ENCODE measurements at regions not wholly inside any gene's neighbourhood (a gene's known extent, or its start where the extent isn't known, plus 50 kb on each side); places are given as distances from the start of the nearest gene placed in this dataset.

DNA sequence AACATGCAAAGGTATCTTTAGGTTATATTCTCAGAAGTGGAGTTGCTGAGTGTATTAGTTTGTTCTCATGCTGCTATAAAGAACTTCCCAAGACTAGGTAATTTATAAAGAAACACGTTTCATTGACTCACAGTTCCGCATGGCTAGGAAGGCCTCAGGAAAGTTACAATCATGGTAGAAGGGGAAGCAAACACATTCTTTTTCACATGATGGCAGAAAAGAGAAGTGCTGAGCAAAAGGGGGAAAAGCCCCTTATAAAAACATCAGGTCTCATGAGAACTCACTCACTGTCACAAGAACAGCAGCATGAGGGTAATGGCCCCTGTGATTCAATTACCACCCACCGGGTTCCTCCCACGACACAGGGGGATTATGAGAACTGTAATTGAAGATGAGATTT is 163.6 kb upstream of the PRLR start:
- no peak for DNase-seq

DNA sequence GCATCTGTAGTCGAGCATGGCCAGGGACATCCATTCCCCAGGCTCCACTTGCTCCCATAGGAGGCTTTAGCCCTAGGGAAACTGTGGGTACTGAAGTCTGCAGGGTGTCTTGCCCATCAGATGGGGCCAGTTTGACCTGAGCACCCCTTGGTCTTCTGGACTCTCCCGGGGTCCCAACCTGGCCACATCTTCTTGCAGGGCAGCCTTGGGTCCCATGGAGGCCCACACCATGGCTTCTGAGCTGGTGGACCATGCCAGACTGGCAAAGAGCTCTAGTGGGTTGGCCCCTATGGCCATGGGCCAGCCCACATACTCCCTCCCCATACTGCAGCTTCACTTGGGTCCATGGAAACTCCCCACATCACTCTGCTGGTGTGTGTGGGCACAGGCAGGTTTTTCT is 154.4 kb upstream of the PRLR start:
- Histone ChIP-seq H3K18ac (ENCODE audit: low read length) (no peak overlapping the region), H3K4ac (ENCODE audit: low read depth, low read length) (no peak overlapping the region), H3K27me3 (ENCODE audit: insufficient read depth, low read length) (no peaks in the 10 kb centered on the region), H2BK120ac (ENCODE audit: insufficient read depth, low read length, poor library complexity) (no peak overlapping the region), H2BK12ac (ENCODE audit: low read length) (no peak overlapping the region), H3K9ac (ENCODE audit: low read length) (no peak overlapping the region), H3K14ac (ENCODE audit: low read length) (no peak overlapping the region), H3K79me1 (ENCODE audit: low read length) (no peaks in the 10 kb centered on the region), H3K4me1 (ENCODE audit: control insufficient read depth in 1 of 2, insufficient read depth in 2 of 2, low read length in 2 of 2) (no peaks in the 10 kb centered on the region), H3K9me3 (ENCODE audit: insufficient read depth, low read depth, low read length) (no peaks in the 10 kb centered on the region), H4K12ac (ENCODE audit: low read depth, low read length) (no peak overlapping the region), H3K27ac (ENCODE audit: low read depth, low read length) (no peak overlapping the region), H4K8ac (ENCODE audit: low read depth, low read length) (no peak overlapping the region), H4K91ac (ENCODE audit: low read depth, low read length) (no peak overlapping the region), H2BK5ac (ENCODE audit: low read depth, low read length, poor library complexity) (no peak overlapping the region), H3K23ac (ENCODE audit: low read length) (no peak overlapping the region), H3K36me3 (ENCODE audit: control insufficient read depth in 1 of 2, insufficient read depth in 2 of 2, low read length in 2 of 2) (no peaks in the 10 kb centered on the region), H3K79me2 (ENCODE audit: control insufficient read depth, insufficient read depth, low read length, poor library complexity) (no peaks in the 10 kb centered on the region), H3K4me3 (ENCODE audit: low read depth, low read length) (no peak overlapping the region), H2AK5ac (ENCODE audit: low read length) (no peak overlapping the region), H3K4me2 (ENCODE audit: low read length) (no peak overlapping the region), H2AFZ (ENCODE audit: insufficient read depth, low read length, poor library complexity) (no peak overlapping the region)
- no CpG with 5 or more reads among the region's 2 CpGs for WGBS (ENCODE audit: extremely low coverage, insufficient coverage, insufficient read length)
- DNase-seq = no peak

More for the DNA sequence above, 163.6 kb upstream of the PRLR start:
- Histone ChIP-seq H2BK5ac (ENCODE audit: low read depth, low read length, poor library complexity) (no peak overlapping the region), H3K4me1 (ENCODE audit: control insufficient read depth in 1 of 2, insufficient read depth in 2 of 2, low read length in 2 of 2) (no peaks in the 10 kb centered on the region), H2AFZ (ENCODE audit: insufficient read depth, low read length, poor library complexity) (no peak overlapping the region), H3K9ac (ENCODE audit: low read length) (no peak overlapping the region), H3K4me2 (ENCODE audit: low read length) (no peak overlapping the region), H3K23ac (ENCODE audit: low read length) (no peak overlapping the region), H3K27me3 (ENCODE audit: insufficient read depth, low read length) (no peaks in the 10 kb centered on the region), H2BK120ac (ENCODE audit: insufficient read depth, low read length, poor library complexity) (no peak overlapping the region), H3K4ac (ENCODE audit: low read depth, low read length) (no peak overlapping the region), H3K36me3 (ENCODE audit: control insufficient read depth in 1 of 2, insufficient read depth in 2 of 2, low read length in 2 of 2) (no peaks in the 10 kb centered on the region), H3K9me3 (ENCODE audit: insufficient read depth, low read depth, low read length) (no peaks in the 10 kb centered on the region), H3K79me2 (ENCODE audit: control insufficient read depth, insufficient read depth, low read length, poor library complexity) (no peaks in the 10 kb centered on the region), H4K12ac (ENCODE audit: low read depth, low read length) (no peak overlapping the region), H4K8ac (ENCODE audit: low read depth, low read length) (no peak overlapping the region), H3K18ac (ENCODE audit: low read length) (no peak overlapping the region), H4K91ac (ENCODE audit: low read depth, low read length) (no peak overlapping the region), H2AK5ac (ENCODE audit: low read length) (no peak overlapping the region), H3K79me1 (ENCODE audit: low read length) (no peaks in the 10 kb centered on the region), H3K14ac (ENCODE audit: low read length) (no peak overlapping the region), H2BK12ac (ENCODE audit: low read length) (no peak overlapping the region), H3K4me3 (ENCODE audit: low read depth, low read length) (no peak overlapping the region), H3K27ac (ENCODE audit: low read depth, low read length) (no peak overlapping the region)
- no CpG with 5 or more reads among the region's 4 CpGs for WGBS (ENCODE audit: extremely low coverage, insufficient coverage, insufficient read length)

DNA sequence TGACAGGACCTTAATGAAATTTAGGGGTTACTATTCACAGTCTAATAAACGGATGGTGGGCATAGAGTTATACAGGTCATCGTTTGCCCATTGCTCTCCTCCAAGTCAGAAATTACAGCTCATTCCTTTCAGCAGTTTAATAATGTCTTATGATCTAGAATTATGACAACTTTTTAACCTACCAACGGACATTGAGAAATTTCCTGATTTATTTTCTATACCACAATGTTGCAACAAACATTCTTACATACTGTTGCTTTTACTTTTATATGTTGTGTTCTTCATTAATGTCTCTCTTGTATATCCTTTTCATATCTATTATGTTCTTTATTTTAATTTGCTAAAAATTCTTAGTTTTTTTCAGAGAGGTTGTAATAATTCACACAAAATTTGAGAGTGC is 152.8 kb upstream of the PRLR start:
- H2BK5ac ChIP-seq (ENCODE audit: low read depth, low read length, poor library complexity) = no peak overlapping the region
- no peaks in the 10 kb centered on the region for H3K36me3 ChIP-seq (ENCODE audit: control insufficient read depth in 1 of 2, insufficient read depth in 2 of 2, low read length in 2 of 2)
- no peak overlapping the region for H3K14ac ChIP-seq (ENCODE audit: low read length)
- H3K4me3 ChIP-seq (ENCODE audit: low read depth, low read length) = no peak overlapping the region
- no peak overlapping the region for H3K9ac ChIP-seq (ENCODE audit: low read length)
- H3K4ac ChIP-seq (ENCODE audit: low read depth, low read length) = no peak overlapping the region
- H3K18ac ChIP-seq (ENCODE audit: low read length) = no peak overlapping the region
- DNase-seq = no peak
- no peak overlapping the region for H3K23ac ChIP-seq (ENCODE audit: low read length)
- H3K27ac ChIP-seq (ENCODE audit: low read depth, low read length) = no peak overlapping the region
- H2AK5ac ChIP-seq (ENCODE audit: low read length) = no peak overlapping the region
- no peak overlapping the region for H4K8ac ChIP-seq (ENCODE audit: low read depth, low read length)
- H2BK120ac ChIP-seq (ENCODE audit: insufficient read depth, low read length, poor library complexity) = no peak overlapping the region
- H3K79me1 ChIP-seq (ENCODE audit: low read length) = no peaks in the 10 kb centered on the region
- no peaks in the 10 kb centered on the region for H3K79me2 ChIP-seq (ENCODE audit: control insufficient read depth, insufficient read depth, low read length, poor library complexity)
- H4K91ac ChIP-seq (ENCODE audit: low read depth, low read length) = no peak overlapping the region
- H3K27me3 ChIP-seq (ENCODE audit: insufficient read depth, low read length) = no peaks in the 10 kb centered on the region
- H3K9me3 ChIP-seq (ENCODE audit: insufficient read depth, low read depth, low read length) = no peaks in the 10 kb centered on the region
- no CpG with 5 or more reads among the region's 3 CpGs for WGBS (ENCODE audit: extremely low coverage, insufficient coverage, insufficient read length)
- no peak overlapping the region for H3K4me2 ChIP-seq (ENCODE audit: low read length)
- no peak overlapping the region for H2AFZ ChIP-seq (ENCODE audit: insufficient read depth, low read length, poor library complexity)
- no peak overlapping the region for H4K12ac ChIP-seq (ENCODE audit: low read depth, low read length)
- no peak overlapping the region for H2BK12ac ChIP-seq (ENCODE audit: low read length)
- no peaks in the 10 kb centered on the region for H3K4me1 ChIP-seq (ENCODE audit: control insufficient read depth in 1 of 2, insufficient read depth in 2 of 2, low read length in 2 of 2)

DNA sequence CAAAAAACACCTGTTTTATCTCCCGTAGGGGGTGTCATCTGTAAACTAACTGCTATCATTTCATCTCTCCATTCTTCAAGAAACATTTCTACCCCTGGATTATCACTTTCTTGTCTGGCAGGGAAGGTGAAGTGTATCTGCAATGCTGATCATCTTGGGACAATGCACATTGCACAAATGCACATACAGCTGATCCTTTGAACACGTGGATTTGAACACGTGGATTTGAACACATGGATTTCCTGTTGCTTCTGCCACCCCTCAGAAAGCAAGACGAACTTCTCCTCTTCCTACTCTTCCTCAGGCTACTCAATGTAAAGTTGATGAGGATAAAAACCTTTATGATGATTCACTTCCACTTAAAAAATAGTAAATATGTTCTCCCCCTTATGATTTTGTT is 147.4 kb upstream of the PRLR start:
- Histone ChIP-seq H3K79me1 (ENCODE audit: low read length) (no peaks in the 10 kb centered on the region), H3K4ac (ENCODE audit: low read depth, low read length) (no peak overlapping the region), H3K14ac (ENCODE audit: low read length) (no peak overlapping the region), H2BK12ac (ENCODE audit: low read length) (no peak overlapping the region), H3K9ac (ENCODE audit: low read length) (no peak overlapping the region), H2BK120ac (ENCODE audit: insufficient read depth, low read length, poor library complexity) (no peak overlapping the region), H3K23ac (ENCODE audit: low read length) (no peak overlapping the region), H3K4me1 (ENCODE audit: control insufficient read depth in 1 of 2, insufficient read depth in 2 of 2, low read length in 2 of 2) (peaks cover 0 to 5% of the 10 kb centered on the region in 2 experiments), H3K4me3 (ENCODE audit: low read depth, low read length) (no peak overlapping the region), H2AK5ac (ENCODE audit: low read length) (no peak overlapping the region), H4K8ac (ENCODE audit: low read depth, low read length) (no peak overlapping the region), H4K12ac (ENCODE audit: low read depth, low read length) (no peak overlapping the region), H3K36me3 (ENCODE audit: control insufficient read depth in 1 of 2, insufficient read depth in 2 of 2, low read length in 2 of 2) (no peaks in the 10 kb centered on the region), H3K9me3 (ENCODE audit: insufficient read depth, low read depth, low read length) (no peaks in the 10 kb centered on the region), H3K18ac (ENCODE audit: low read length) (no peak overlapping the region), H3K27ac (ENCODE audit: low read depth, low read length) (no peak overlapping the region), H2AFZ (ENCODE audit: insufficient read depth, low read length, poor library complexity) (no peak overlapping the region), H3K4me2 (ENCODE audit: low read length) (no peak overlapping the region), H4K91ac (ENCODE audit: low read depth, low read length) (no peak overlapping the region), H3K27me3 (ENCODE audit: insufficient read depth, low read length) (no peaks in the 10 kb centered on the region), H2BK5ac (ENCODE audit: low read depth, low read length, poor library complexity) (no peak overlapping the region), H3K79me2 (ENCODE audit: control insufficient read depth, insufficient read depth, low read length, poor library complexity) (no peaks in the 10 kb centered on the region)
- DNase-seq = no peak
- WGBS (ENCODE audit: extremely low coverage, insufficient coverage, insufficient read length) = no CpG with 5 or more reads among the region's 4 CpGs

All from trophoblast cell (in vitro differentiated cells and primary cell).